H1 (cell line): ENCODE measurements at regions not wholly inside any gene's neighbourhood (a gene's known extent, or its start where the extent isn't known, plus 50 kb on each side); places are given as distances from the start of the nearest gene placed in this dataset.

Experiments used
- CTCF ChIA-PET: fragments of 300-600 bp; sonication (Branson Sonifier 250); formaldehyde crosslinking; loops from one replicate; lab custom pipeline; 2021; ENCODE audit not compliant: partially characterized antibody; lab: Charles Lee
- POLR2A ChIA-PET: fragments of 300-600 bp; sonication (Branson Sonifier 250); formaldehyde crosslinking; loops from one replicate; lab custom pipeline; 2021; ENCODE audit warnings: inconsistent platforms; ENCODE audit not compliant: partially characterized antibody; lab: Charles Lee
- DNase-seq, 2 experiments: peaks; one replicate each; pipeline versions ENCODE4 v3.0.0 to v3.0.0-alpha.2; 2010 to 2022; ENCODE audit warnings: low spot score in 2 of 2, low read depth in 1 of 2, mixed read lengths in 1 of 2
- FAIRE-seq: peaks from 2 replicates; lab custom pipeline; 2011; peaks lifted over from hg19 to GRCh38; lab: Jason Lieb, UNC
- H2AFZ ChIP-seq: 2 replicates; pipeline ENCODE4 v1.8.1; 2012; ENCODE audit warnings: low read length, inconsistent platforms
- H2AK5ac ChIP-seq: 2 replicates; pipeline ENCODE4 v1.6.1; 2013; ENCODE audit warnings: low read depth, low read length
- H2BK120ac ChIP-seq: replicated peaks from 2 replicates; pipeline ENCODE3; 2013; ENCODE audit warnings: low read depth, low read length, inconsistent platforms
- H2BK12ac ChIP-seq: 2 replicates; pipeline ENCODE4 v1.6.1; 2013; ENCODE audit warnings: low read depth, low read length
- H2BK15ac ChIP-seq: 2 replicates; pipeline ENCODE4 v1.6.1; 2013; ENCODE audit warnings: low read length
- H2BK20ac ChIP-seq: 2 replicates; pipeline ENCODE4 v1.6.1; 2013; ENCODE audit warnings: low read length
- H2BK5ac ChIP-seq: 2 replicates; pipeline ENCODE4 v1.6.1; 2013; ENCODE audit warnings: low read depth, low read length
- H3K14ac ChIP-seq: 2 replicates; pipeline ENCODE4 v1.6.1; 2013; ENCODE audit warnings: inconsistent platforms; ENCODE audit not compliant: insufficient read length
- H3K18ac ChIP-seq: 2 replicates; pipeline ENCODE4 v1.6.1; 2013; ENCODE audit warnings: low read length; ENCODE audit errors: extremely low read depth
- H3K23ac ChIP-seq: 2 replicates; pipeline ENCODE4 v1.6.1; 2013; ENCODE audit warnings: inconsistent platforms; ENCODE audit not compliant: insufficient read length
- H3K23me2 ChIP-seq: 2 replicates; pipeline ENCODE4 v1.6.1; 2013; ENCODE audit warnings: low read depth, low read length
- H3K27ac ChIP-seq: 2 replicates; pipeline ENCODE4 v1.6.1; 2011; ENCODE audit warnings: low read depth, low read length, inconsistent platforms
- H3K27me3 ChIP-seq, 4 experiments: replicated peaks in 1 of 4; 1 replicate in 1 of 4; 2 replicates in 3 of 4; pipeline versions ENCODE4 v1.6.1 to v1.8.1; 2011 to 2013; ENCODE audit warnings: low read length in 3 of 4, mild to moderate bottlenecking in 3 of 4, inconsistent platforms in 2 of 4, mixed read lengths in 2 of 4, moderate library complexity in 1 of 4; ENCODE audit not compliant: control insufficient read depth in 3 of 4, insufficient read depth in 3 of 4; ENCODE audit errors: extremely low read depth in 1 of 4
- H3K36me3 ChIP-seq, 4 experiments: 2 replicates each; pipeline versions ENCODE4 v1.6.1 to v1.8.1; 2011 to 2013; ENCODE audit warnings: mild to moderate bottlenecking in 4 of 4, low read length in 3 of 4, moderate library complexity in 2 of 4, control low read depth in 1 of 4, inconsistent platforms in 1 of 4; ENCODE audit not compliant: insufficient read depth in 4 of 4, control insufficient read depth in 2 of 4
- H3K4ac ChIP-seq: replicated peaks from 2 replicates; pipeline ENCODE3; 2013; ENCODE audit warnings: low read length, low read depth, mixed read lengths, inconsistent platforms; ENCODE audit not compliant: insufficient read length
- H3K4me1 ChIP-seq, 4 experiments: replicated peaks in 1 of 4; 1 replicate in 1 of 4; 2 replicates in 3 of 4; pipeline versions ENCODE4 v1.6.1 to v1.8.1; 2011 to 2013; ENCODE audit warnings: low read length in 3 of 4, inconsistent platforms in 2 of 4, mixed read lengths in 1 of 4; ENCODE audit not compliant: insufficient read depth in 4 of 4, control insufficient read depth in 3 of 4
- H3K4me2 ChIP-seq, 2 experiments: 2 replicates each; pipeline versions ENCODE4 v1.6.1 to v1.8.1; 2011 to 2013; ENCODE audit warnings: low read depth in 2 of 2, low read length in 2 of 2, control low read depth in 1 of 2, inconsistent platforms in 1 of 2, mild to moderate bottlenecking in 1 of 2; ENCODE audit not compliant: insufficient read depth in 1 of 2
- H3K4me3 ChIP-seq, 4 experiments: fragments of 200-600, 300-600 bp in 1 of 4; sonication (generic), shearing (Covaris generic), sonication (Bioruptor Twin) in 1 of 4; 2 replicates each; pipeline versions ENCODE4 v1.5.1 to v1.8.1; 2011 to 2016; ENCODE audit warnings: low read length in 4 of 4, low read depth in 3 of 4, control low read depth in 2 of 4, inconsistent platforms in 2 of 4, mild to moderate bottlenecking in 2 of 4, mixed read lengths in 1 of 4, moderate library complexity in 1 of 4; ENCODE audit not compliant: insufficient read depth in 2 of 4; ENCODE audit errors: extremely low read depth in 1 of 4
- H3K56ac ChIP-seq: replicated peaks from 2 replicates; pipeline ENCODE3; 2013; ENCODE audit warnings: low read depth, mild to moderate bottlenecking, mixed read lengths, low read length, inconsistent platforms; ENCODE audit not compliant: insufficient read length
- H3K79me1 ChIP-seq: 2 replicates; pipeline ENCODE4 v1.6.1; 2013; ENCODE audit warnings: low read depth, low read length, control low read depth
- H3K79me2 ChIP-seq, 2 experiments: 2 replicates each; pipeline versions ENCODE4 v1.6.1 to v1.8.1; 2012 to 2013; ENCODE audit warnings: low read length in 2 of 2, mild to moderate bottlenecking in 2 of 2, inconsistent platforms in 1 of 2; ENCODE audit not compliant: insufficient read depth in 2 of 2, control insufficient read depth in 1 of 2
- H3K9ac ChIP-seq, 4 experiments: replicated peaks in 1 of 4; 1 replicate in 1 of 4; 2 replicates in 3 of 4; pipeline versions ENCODE4 v1.6.1 to v1.8.1; 2011 to 2013; ENCODE audit warnings: low read depth in 3 of 4, low read length in 3 of 4, control low read depth in 2 of 4, mild to moderate bottlenecking in 2 of 4, moderate library complexity in 2 of 4, inconsistent platforms in 1 of 4; ENCODE audit errors: extremely low read depth in 1 of 4
- H3K9me3 ChIP-seq, 2 experiments: 2 replicates each; pipeline versions ENCODE4 v1.6.1 to v1.8.1; 2012 to 2013; ENCODE audit warnings: mild to moderate bottlenecking in 2 of 2, moderate library complexity in 2 of 2, control low read depth in 1 of 2, inconsistent platforms in 1 of 2, low read depth in 1 of 2, low read length in 1 of 2, mixed read lengths in 1 of 2; ENCODE audit not compliant: insufficient read depth in 2 of 2
- H4K20me1 ChIP-seq, 2 experiments: replicated peaks in 1 of 2; 2 replicates each; pipeline versions ENCODE3 to v1.8.1; 2011 to 2013; ENCODE audit warnings: inconsistent platforms in 2 of 2, low read length in 2 of 2, mild to moderate bottlenecking in 1 of 2; ENCODE audit not compliant: insufficient read depth in 2 of 2, control insufficient read depth in 1 of 2
- H4K5ac ChIP-seq: 2 replicates; pipeline ENCODE4 v1.6.1; 2013; ENCODE audit warnings: low read length, low read depth, mixed read lengths, inconsistent platforms; ENCODE audit not compliant: insufficient read length
- H4K8ac ChIP-seq: 2 replicates; pipeline ENCODE4 v1.8.0; 2013; ENCODE audit warnings: mild to moderate bottlenecking, moderate library complexity, low read length, inconsistent platforms; ENCODE audit not compliant: insufficient read depth; ENCODE audit errors: extremely low read depth
- H4K91ac ChIP-seq: replicated peaks from 2 replicates; pipeline ENCODE3; 2013; ENCODE audit warnings: low read length, mixed read lengths, inconsistent platforms; ENCODE audit not compliant: insufficient read length
- SAP30 ChIP-seq: fragments of 300-600 bp; sonication (generic); IDR thresholded peaks from 2 replicates; pipeline ENCODE4 v1.7.1; 2012; ENCODE audit warnings: low read length, moderate library complexity, mild to moderate bottlenecking, inconsistent platforms; ENCODE audit not compliant: insufficient read depth, insufficient replicate concordance
- TEAD4 ChIP-seq: IDR thresholded peaks from 2 replicates; pipeline ENCODE4 v1.6.1; 2012; ENCODE audit warnings: low read depth, low read length, inconsistent platforms, mixed read lengths
- YY1 ChIP-seq: IDR thresholded peaks from 2 replicates; pipeline ENCODE4 v1.6.1; 2011; ENCODE audit warnings: low read depth, mild to moderate bottlenecking, low read length
- WGBS, 2 experiments: shearing (Covaris generic) in 1 of 2; methylation state at CpG; one replicate each; pipeline versions ENCODE4 v1.1.6 to v1.1.7; 2013 to 2015; ENCODE audit warnings: low lambda C conversion rate in 2 of 2, mixed read lengths in 2 of 2, inconsistent platforms in 1 of 2, low coverage in 1 of 2, missing lambda C conversion rate in 1 of 2; ENCODE audit not compliant: insufficient replicate concordance in 2 of 2, insufficient coverage in 1 of 2, insufficient read length in 1 of 2; ENCODE audit errors: extremely low coverage in 1 of 2, missing lambda C conversion rate in 1 of 2; 5-methylcytosine and 5-hydroxymethylcytosine counted together

DNA sequence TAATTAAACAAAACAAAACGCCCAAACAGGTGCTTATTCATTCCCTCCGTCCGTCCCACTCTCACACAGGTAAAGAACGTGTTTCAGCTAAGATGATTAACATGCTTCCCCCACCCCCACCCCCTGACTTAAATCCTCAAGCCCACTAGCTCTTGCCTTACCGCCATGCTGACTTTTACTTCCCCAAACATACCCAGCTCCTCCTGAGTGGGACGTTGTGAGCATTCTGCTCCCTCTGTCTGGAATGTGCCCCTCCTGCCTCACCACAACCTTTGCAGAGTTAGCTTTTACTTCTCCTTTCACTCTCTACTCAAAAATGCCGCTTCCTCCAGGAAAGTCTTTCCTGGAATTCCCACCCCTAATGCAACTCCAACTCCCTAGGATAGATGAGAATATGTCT, 774.0 kb upstream of the RBFOX1 start:
- Histone ChIP-seq H2BK5ac (peak overlapping the region; percentile 89; the same call in 1 of the 2 replicates), H3K4me2 (peak overlapping the region; percentile 66 to 82), H3K23me2 (0 out of 2 replicates have a peak, but pooled peaks cover 4% of the 10 kb centered on the region), H3K14ac (no peak overlapping the region), H3K9me3 (no peaks in the 10 kb centered on the region), H3K56ac (peak overlapping the region; percentile 89), H2BK12ac (peak overlapping the region; percentile 83), H3K27ac (peak overlapping the region; percentile 74; the same call in 1 of the 2 replicates), H2BK20ac (peak overlapping the region; percentile 95), H4K8ac (no peak overlapping the region), H3K36me3 (no peaks in the 10 kb centered on the region), H3K23ac (no peak overlapping the region), H4K20me1 (no peaks in the 10 kb centered on the region), H3K18ac (peak overlapping the region; percentile 95), H3K4me1 (peaks cover 6 to 14% (median 11%) of the 10 kb centered on the region in 4 experiments; a peak in 5 of 7 replicates), H3K79me2 (no peaks in the 10 kb centered on the region), H3K9ac (no peak overlapping the region; a peak in 1 of 7 replicates), H3K79me1 (no peaks in the 10 kb centered on the region), H2AFZ (0 out of 2 replicates have a peak overlapping the region, but pooled peaks have one; percentile 36), H2AK5ac (no peak overlapping the region; the same call in 1 of the 2 replicates), H4K91ac (peak overlapping the region; percentile 98), H2BK120ac (peak overlapping the region; percentile 97), H3K4ac (peak overlapping the region; percentile 63), H3K4me3 (peak overlapping the region in 1 of 4 experiments; percentile 38; a peak in 2 of 8 replicates), H3K27me3 (no peaks in the 10 kb centered on the region), H4K5ac (peak overlapping the region; percentile 89), H2BK15ac (peak overlapping the region; percentile 9; the same call in 1 of the 2 replicates)
- ChIA-PET CTCF (interaction anchor here (1.0 to 1.3 kb wide), 2 partner anchors 22 to 53 kb away, joined by 3 to 4 read pairs; no protein-coding TSS in a partner anchor), POLR2A (interaction anchor here (1.1 to 1.5 kb wide), 4 partner anchors 9 to 15 kb away, joined by 4 read pairs; no protein-coding TSS in a partner anchor)
- 19% methylated on average over 7 of the region's 7 CpGs; no CpG with 5 or more reads in 1 of the 2 experiments for WGBS, 2 experiments
- DNase-seq (no peak), FAIRE-seq (no peak)
- TF ChIP-seq YY1 (0 out of 2 replicates have a peak, but pooled peaks have one; percentile 26), TEAD4 (peak; percentile 63; the same call in 1 of the 2 replicates), SAP30 (no peak)
